ENCODE measurements at regions not wholly inside any gene's neighbourhood (a gene's known extent, or its start where the extent isn't known, plus 50 kb on each side); places are given as distances from the start of the nearest gene placed in this dataset.

- no peak overlapping the region for H3K27ac ChIP-seq (ENCODE audit: low read depth, low read length)
- peaks cover 4 to 9% (median 5%) of the 10 kb centered on the region in 5 donors for H3K27me3 ChIP-seq (ENCODE audit: control insufficient read depth in 5 of 5, insufficient read depth in 4 of 5, low read length in 5 of 5)
- no peaks in the 10 kb centered on the region for H3K9me3 ChIP-seq (ENCODE audit: control insufficient read depth in 5 of 5, low read length in 5 of 5)
- peaks cover 0 to 7% (median 0%) of the 10 kb centered on the region in 5 donors for H3K4me1 ChIP-seq (ENCODE audit: control insufficient read depth in 5 of 5, insufficient read depth in 5 of 5, low read length in 5 of 5)
- H3K36me3 ChIP-seq (ENCODE audit: control insufficient read depth in 5 of 5, insufficient read depth in 5 of 5, low read length in 5 of 5): no peaks in the 10 kb centered on the region
- no peak overlapping the region for H3K4me3 ChIP-seq (ENCODE audit: low read depth in 1 of 5, low read length in 5 of 5)
- H3K9ac ChIP-seq (ENCODE audit: low read length in 5 of 5): no peak overlapping the region
Measured at GRCh38 chrX:110966839-110967238, 129.2 kb upstream of the PAK3 start.

- Histone ChIP-seq H3K9ac (ENCODE audit: low read length in 5 of 5) (no peak overlapping the region), H3K9me3 (ENCODE audit: control insufficient read depth in 5 of 5, low read length in 5 of 5) (no peaks in the 10 kb centered on the region), H3K4me1 (ENCODE audit: control insufficient read depth in 5 of 5, insufficient read depth in 5 of 5, low read length in 5 of 5) (peaks cover 0 to 7% (median 0%) of the 10 kb centered on the region in 5 donors), H3K4me3 (ENCODE audit: low read depth in 1 of 5, low read length in 5 of 5) (no peak overlapping the region), H3K36me3 (ENCODE audit: control insufficient read depth in 5 of 5, insufficient read depth in 5 of 5, low read length in 5 of 5) (no peaks in the 10 kb centered on the region), H3K27me3 (ENCODE audit: control insufficient read depth in 5 of 5, insufficient read depth in 4 of 5, low read length in 5 of 5) (peaks cover 4 to 10% (median 8%) of the 10 kb centered on the region in 5 donors), H3K27ac (ENCODE audit: low read depth, low read length) (no peak overlapping the region)
Measured at GRCh38 chrX:110966091-110966454, 129.9 kb upstream of the PAK3 start.

GRCh38 chrX:110965409-110966090 lies 130.4 kb upstream of the PAK3 start:
- Histone ChIP-seq H3K27ac (ENCODE audit: low read depth, low read length) (no peak overlapping the region), H3K27me3 (ENCODE audit: control insufficient read depth in 5 of 5, insufficient read depth in 4 of 5, low read length in 5 of 5) (peaks cover 4 to 10% (median 8%) of the 10 kb centered on the region in 5 donors)

GRCh38 chrX:110964786-110965185 lies 131.2 kb upstream of the PAK3 start:
- Histone ChIP-seq H3K27me3 (ENCODE audit: control insufficient read depth in 5 of 5, insufficient read depth in 4 of 5, low read length in 5 of 5) (peaks cover 4 to 10% (median 8%) of the 10 kb centered on the region in 5 donors), H3K4me1 (ENCODE audit: control insufficient read depth in 5 of 5, insufficient read depth in 5 of 5, low read length in 5 of 5) (peaks cover 0 to 7% (median 0%) of the 10 kb centered on the region in 5 donors), H3K27ac (ENCODE audit: low read depth, low read length) (no peak overlapping the region), H3K4me3 (ENCODE audit: low read depth in 1 of 5, low read length in 5 of 5) (no peak overlapping the region), H3K9ac (ENCODE audit: low read length in 5 of 5) (no peak overlapping the region), H3K36me3 (ENCODE audit: control insufficient read depth in 5 of 5, insufficient read depth in 5 of 5, low read length in 5 of 5) (no peaks in the 10 kb centered on the region), H3K9me3 (ENCODE audit: control insufficient read depth in 5 of 5, low read length in 5 of 5) (no peaks in the 10 kb centered on the region)

More at GRCh38 chrX:110965409-110966090, 130.4 kb upstream of the PAK3 start:
- H3K9me3 ChIP-seq (ENCODE audit: control insufficient read depth in 5 of 5, low read length in 5 of 5): no peaks in the 10 kb centered on the region
- no peaks in the 10 kb centered on the region for H3K36me3 ChIP-seq (ENCODE audit: control insufficient read depth in 5 of 5, insufficient read depth in 5 of 5, low read length in 5 of 5)
- H3K4me1 ChIP-seq (ENCODE audit: control insufficient read depth in 5 of 5, insufficient read depth in 5 of 5, low read length in 5 of 5): peaks cover 0 to 7% (median 0%) of the 10 kb centered on the region in 5 donors
- H3K4me3 ChIP-seq (ENCODE audit: low read depth in 1 of 5, low read length in 5 of 5): no peak overlapping the region
- H3K9ac ChIP-seq (ENCODE audit: low read length in 5 of 5): no peak overlapping the region

- H3K27ac ChIP-seq (ENCODE audit: low read depth, low read length): no peak overlapping the region
- H3K27me3 ChIP-seq (ENCODE audit: control insufficient read depth in 5 of 5, insufficient read depth in 4 of 5, low read length in 5 of 5): peaks cover 4 to 10% (median 8%) of the 10 kb centered on the region in 5 donors
Measured at GRCh38 chrX:110962451-110962850, 133.5 kb upstream of the PAK3 start.

GRCh38 chrX:110955706-110956105 lies 140.3 kb upstream of the PAK3 start:
- H3K27me3 ChIP-seq (ENCODE audit: control insufficient read depth in 5 of 5, insufficient read depth in 4 of 5, low read length in 5 of 5): peaks cover 0 to 9% (median 7%) of the 10 kb centered on the region in 5 donors
- no peaks in the 10 kb centered on the region for H3K9me3 ChIP-seq (ENCODE audit: control insufficient read depth in 5 of 5, low read length in 5 of 5)
- H3K9ac ChIP-seq (ENCODE audit: low read length in 5 of 5): no peak overlapping the region
- H3K4me1 ChIP-seq (ENCODE audit: control insufficient read depth in 5 of 5, insufficient read depth in 5 of 5, low read length in 5 of 5): peaks cover 0 to 10% (median 0%) of the 10 kb centered on the region in 5 donors
- no peak overlapping the region for H3K27ac ChIP-seq (ENCODE audit: low read depth, low read length)
- H3K4me3 ChIP-seq (ENCODE audit: low read depth in 1 of 5, low read length in 5 of 5): no peak overlapping the region
- no peaks in the 10 kb centered on the region for H3K36me3 ChIP-seq (ENCODE audit: control insufficient read depth in 5 of 5, insufficient read depth in 5 of 5, low read length in 5 of 5)

More at GRCh38 chrX:110962451-110962850, 133.5 kb upstream of the PAK3 start:
- H3K9me3 ChIP-seq (ENCODE audit: control insufficient read depth in 5 of 5, low read length in 5 of 5): no peaks in the 10 kb centered on the region
- no peak overlapping the region for H3K9ac ChIP-seq (ENCODE audit: low read length in 5 of 5)
- H3K4me1 ChIP-seq (ENCODE audit: control insufficient read depth in 5 of 5, insufficient read depth in 5 of 5, low read length in 5 of 5): peaks cover 0 to 7% (median 0%) of the 10 kb centered on the region in 5 donors
- H3K36me3 ChIP-seq (ENCODE audit: control insufficient read depth in 5 of 5, insufficient read depth in 5 of 5, low read length in 5 of 5): no peaks in the 10 kb centered on the region
- H3K4me3 ChIP-seq (ENCODE audit: low read depth in 1 of 5, low read length in 5 of 5): no peak overlapping the region

- Histone ChIP-seq H3K4me3 (ENCODE audit: low read depth in 1 of 5, low read length in 5 of 5) (no peak overlapping the region), H3K9ac (ENCODE audit: low read length in 5 of 5) (no peak overlapping the region), H3K9me3 (ENCODE audit: control insufficient read depth in 5 of 5, low read length in 5 of 5) (no peaks in the 10 kb centered on the region), H3K4me1 (ENCODE audit: control insufficient read depth in 5 of 5, insufficient read depth in 5 of 5, low read length in 5 of 5) (peaks cover 0 to 10% (median 0%) of the 10 kb centered on the region in 5 donors), H3K27me3 (ENCODE audit: control insufficient read depth in 5 of 5, insufficient read depth in 4 of 5, low read length in 5 of 5) (peaks cover 0 to 9% (median 7%) of the 10 kb centered on the region in 5 donors), H3K27ac (ENCODE audit: low read depth, low read length) (no peak overlapping the region), H3K36me3 (ENCODE audit: control insufficient read depth in 5 of 5, insufficient read depth in 5 of 5, low read length in 5 of 5) (no peaks in the 10 kb centered on the region)
Measured at GRCh38 chrX:110954428-110955100, 141.4 kb upstream of the PAK3 start.

GRCh38 chrX:110951472-110952269 lies 144.3 kb upstream of the PAK3 start:
- no peak overlapping the region for H3K4me3 ChIP-seq (ENCODE audit: low read depth in 1 of 5, low read length in 5 of 5)
- H3K9ac ChIP-seq (ENCODE audit: low read length in 5 of 5): no peak overlapping the region
- H3K9me3 ChIP-seq (ENCODE audit: control insufficient read depth in 5 of 5, low read length in 5 of 5): no peaks in the 10 kb centered on the region
- H3K36me3 ChIP-seq (ENCODE audit: control insufficient read depth in 5 of 5, insufficient read depth in 5 of 5, low read length in 5 of 5): no peaks in the 10 kb centered on the region
- no peak overlapping the region for H3K27ac ChIP-seq (ENCODE audit: low read depth, low read length)
- H3K4me1 ChIP-seq (ENCODE audit: control insufficient read depth in 5 of 5, insufficient read depth in 5 of 5, low read length in 5 of 5): peaks cover 0 to 10% (median 0%) of the 10 kb centered on the region in 5 donors
- peaks cover 0 to 21% (median 9%) of the 10 kb centered on the region in 5 donors for H3K27me3 ChIP-seq (ENCODE audit: control insufficient read depth in 5 of 5, insufficient read depth in 4 of 5, low read length in 5 of 5)

- peak overlapping the region in 3 of 5 donors; percentile 20 to 47 (median 34) for H3K4me3 ChIP-seq (ENCODE audit: low read depth in 1 of 5, low read length in 5 of 5)
- H3K27me3 ChIP-seq (ENCODE audit: control insufficient read depth in 5 of 5, insufficient read depth in 4 of 5, low read length in 5 of 5): peaks cover 6 to 27% (median 22%) of the 10 kb centered on the region in 5 donors
Measured at GRCh38 chrX:110944751-110945675, 149.4 kb upstream of the CHRDL1 start.

More at GRCh38 chrX:110944751-110945675, 149.4 kb upstream of the CHRDL1 start:
- H3K4me1 ChIP-seq (ENCODE audit: control insufficient read depth in 5 of 5, insufficient read depth in 5 of 5, low read length in 5 of 5): no peaks in the 10 kb centered on the region
- H3K27ac ChIP-seq (ENCODE audit: low read depth, low read length): no peak overlapping the region
- H3K36me3 ChIP-seq (ENCODE audit: control insufficient read depth in 5 of 5, insufficient read depth in 5 of 5, low read length in 5 of 5): no peaks in the 10 kb centered on the region
- H3K9ac ChIP-seq (ENCODE audit: low read length in 5 of 5): no peak overlapping the region
- no peaks in the 10 kb centered on the region for H3K9me3 ChIP-seq (ENCODE audit: control insufficient read depth in 5 of 5, low read length in 5 of 5)

All from subcutaneous abdominal adipose tissue (tissue), 5 donors.